VCaP (cell line): ENCODE measurements at regions not wholly inside any gene's neighbourhood (a gene's known extent, or its start where the extent isn't known, plus 50 kb on each side); places are given as distances from the start of the nearest gene placed in this dataset.

ENCODE experiments used
- H3K27ac ChIP-seq: fragments of 450-650 bp; 2 replicates; pipeline ENCODE4 v1.5.1; 2017
- CTCF ChIP-seq: fragments of 450-650 bp; conservative IDR thresholded peaks from 2 replicates; pipeline ENCODE4 v1.5.1; 2017; ENCODE audit warnings: mild to moderate bottlenecking, moderate library complexity

GRCh38 chr20:1811621-1812498 is 83.3 kb upstream of the SIRPA start:
- no peak for TF ChIP-seq CTCF
- H3K27ac ChIP-seq, result no peak overlapping the region

- H3K27ac ChIP-seq, result no peak overlapping the region
- no peak for TF ChIP-seq CTCF
These were observed 84.1 kb upstream of the SIRPA start for GRCh38 chr20:1810926-1811620.

GRCh38 chr20:1810572-1810925 is 84.7 kb upstream of the SIRPA start:
- no peak overlapping the region for H3K27ac ChIP-seq

GRCh38 chr20:1809611-1810510 is 85.3 kb upstream of the SIRPA start:
- H3K27ac ChIP-seq, result no peak overlapping the region
- no peak for TF ChIP-seq CTCF

More at GRCh38 chr20:1810572-1810925, 84.7 kb upstream of the SIRPA start:
- TF ChIP-seq CTCF, result no peak

- TF ChIP-seq CTCF, result no peak
- no peak overlapping the region for H3K27ac ChIP-seq
These were observed 86.1 kb upstream of the SIRPA start for GRCh38 chr20:1809131-1809572.

GRCh38 chr20:1808101-1808500 is 87.1 kb upstream of the SIRPA start:
- TF ChIP-seq CTCF, result no peak
- H3K27ac ChIP-seq, result no peak overlapping the region

GRCh38 chr20:1807394-1807793 is 87.8 kb upstream of the SIRPA start:
- no peak for TF ChIP-seq CTCF
- H3K27ac ChIP-seq, result no peak overlapping the region
